K562 (cell line): ENCODE measurements at regions not wholly inside any gene's neighbourhood (a gene's known extent, or its start where the extent isn't known, plus 50 kb on each side); places are given as distances from the start of the nearest gene placed in this dataset.
A peak's percentile ranks its signal among the peaks of the same experiment; 100 is the strongest.

ENCODE experiments used
- FIP1L1 ChIP-seq: fragments of 200-400 bp; formaldehyde crosslinking; IDR thresholded peaks from 2 replicates; pipeline ENCODE4 v1.6.1; 2018; ENCODE audit warnings: mild to moderate bottlenecking, low read depth, low read length; ENCODE audit not compliant: poor library complexity, severe bottlenecking
- FOXA3 ChIP-seq, 2 experiments: fragments of 450-650 bp in 1 of 2; sonication (generic) in 1 of 2; formaldehyde crosslinking; IDR thresholded peaks in 1 of 2; conservative IDR thresholded peaks in 1 of 2; 2 replicates each; pipeline versions ENCODE4 v1.4.0 to v1.8.0; 2020 to 2022; ENCODE audit warnings: mild to moderate bottlenecking in 2 of 2, missing genetic modification reagents in 1 of 2
- IFI16 ChIP-seq: fragments of 250-450 bp; sonication (Bioruptor Pico); IDR thresholded peaks from 2 replicates; pipeline ENCODE4 v2.1.2; 2022; ENCODE audit warnings: mild to moderate bottlenecking, inconsistent platforms
- MCM7 ChIP-seq, 2 experiments: fragments of 450-650 bp; IDR thresholded peaks; 2 replicates each; pipeline ENCODE4 v1.6.1; 2016 to 2018
- OTX1 ChIP-seq: fragments of 450-650 bp; formaldehyde crosslinking; IDR thresholded peaks from 2 replicates; pipeline ENCODE4 v1.4.0; 2022; ENCODE audit warnings: mild to moderate bottlenecking
- PRMT5 ChIP-seq: sonication (generic); formaldehyde crosslinking; IDR thresholded peaks from 2 replicates; pipeline ENCODE4 v1.5.0; 2020; ENCODE audit warnings: missing genetic modification reagents
- RBM22 ChIP-seq: fragments of 200-400 bp; formaldehyde crosslinking; IDR thresholded peaks from 2 replicates; pipeline ENCODE4 v1.6.1; 2018; ENCODE audit warnings: low read length, low read depth; ENCODE audit not compliant: poor library complexity, severe bottlenecking
- RNF2 ChIP-seq: sonication (generic); IDR thresholded peaks from 2 replicates; pipeline ENCODE4 v1.6.1; 2016
- TCF7 ChIP-seq: sonication (generic); IDR thresholded peaks from 2 replicates; pipeline ENCODE4 v1.6.1; 2016; ENCODE audit warnings: antibody characterized with exemption, borderline replicate concordance
- TOE1 ChIP-seq, 2 experiments: fragments of 450-650 bp in 1 of 2; sonication (generic) in 1 of 2; formaldehyde crosslinking in 1 of 2; IDR thresholded peaks; 2 replicates each; pipeline versions ENCODE4 v1.7.1 to v1.8.0; 2016 to 2022; ENCODE audit warnings: borderline replicate concordance in 2 of 2, mild to moderate bottlenecking in 2 of 2, antibody characterized with exemption in 1 of 2, inconsistent platforms in 1 of 2, low read depth in 1 of 2, missing genetic modification reagents in 1 of 2, moderate library complexity in 1 of 2
- XRCC5 ChIP-seq: fragments of 200-400 bp; formaldehyde crosslinking; IDR thresholded peaks from 2 replicates; pipeline ENCODE4 v1.6.1; 2017; ENCODE audit warnings: low read depth, mild to moderate bottlenecking, low read length
- ZNF354B ChIP-seq: fragments of 250-450 bp; sonication (Bioruptor Pico); IDR thresholded peaks from 2 replicates; pipeline ENCODE4 v1.4.0; 2020
- TF ChIP-seq, protein P1 (sequence below): sonication (generic); formaldehyde crosslinking; IDR thresholded peaks from 2 replicates; pipeline ENCODE4 v1.8.0; 2022; ENCODE audit warnings: missing genetic modification reagents, mild to moderate bottlenecking, moderate library complexity, borderline replicate concordance
- TF ChIP-seq, protein P2 (sequence below), 2 experiments: fragments of 150-350 bp in 1 of 2; IDR thresholded peaks; 2 replicates each; pipeline ENCODE4 v1.6.1; 2012 to 2016; ENCODE audit warnings: low read depth in 2 of 2, low read length in 2 of 2, mild to moderate bottlenecking in 1 of 2, moderate library complexity in 1 of 2
- TF ChIP-seq, protein P3 (sequence below): fragments of 250-450 bp; sonication (Bioruptor Pico); IDR thresholded peaks from 2 replicates; pipeline ENCODE4 v1.6.1; 2021; ENCODE audit warnings: mild to moderate bottlenecking
- TF ChIP-seq, protein P4 (sequence below): conservative IDR thresholded peaks from 2 replicates; pipeline ENCODE4 v1.6.1; 2011; ENCODE audit warnings: low read depth, mild to moderate bottlenecking, low read length; ENCODE audit not compliant: control insufficient read depth
- TF ChIP-seq, protein P5 (sequence below): fragments of 450-650 bp; IDR thresholded peaks from 2 replicates; pipeline ENCODE4 v1.6.1; 2016; ENCODE audit warnings: mild to moderate bottlenecking
- TF ChIP-seq, protein P6 (sequence below): fragments of 250-450 bp; sonication (Bioruptor Pico); IDR thresholded peaks from 2 replicates; pipeline ENCODE4 v1.5.0; 2021

DNA sequence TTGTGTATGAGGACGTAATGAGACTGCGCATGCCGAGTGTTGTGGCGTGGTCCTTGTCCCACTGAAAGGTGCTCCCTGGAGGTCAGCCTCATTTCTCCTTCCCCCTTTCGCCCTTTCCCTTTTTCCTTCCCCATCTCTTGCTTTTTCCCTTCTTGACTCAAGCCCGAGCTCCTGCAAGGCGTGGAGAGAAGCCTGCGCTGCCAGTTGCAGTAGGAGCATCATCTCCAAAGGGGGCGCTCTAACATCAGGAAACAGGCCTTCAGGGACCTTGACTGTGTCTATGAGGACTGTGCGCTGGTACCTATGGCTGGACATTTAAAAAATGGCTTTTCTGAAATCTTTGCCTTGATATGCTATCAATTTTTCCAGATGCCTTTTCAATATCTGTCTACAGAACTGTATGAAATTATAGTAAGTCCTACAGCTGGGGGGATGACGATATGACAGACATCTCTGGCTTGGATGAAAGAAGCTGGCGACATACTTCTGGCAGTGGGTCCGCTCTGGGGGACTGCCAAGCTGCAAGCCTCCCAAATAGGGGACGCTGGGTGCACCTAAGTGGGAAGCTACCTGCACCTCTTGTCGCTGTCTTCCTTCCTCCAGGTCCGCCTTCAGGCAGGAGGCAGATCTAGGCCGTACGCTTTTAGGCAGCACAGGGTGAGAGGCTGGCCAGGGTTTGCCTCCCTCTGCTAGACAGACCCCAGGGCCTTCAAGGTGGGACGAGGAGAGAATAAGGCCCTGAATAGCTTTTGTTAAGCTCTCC lies 96.5 kb downstream of the NXPE2 start (continued):
- no peak for TF ChIP-seq IFI16 (CRISPR knock-in tag)
- TF ChIP-seq, protein P1, sequence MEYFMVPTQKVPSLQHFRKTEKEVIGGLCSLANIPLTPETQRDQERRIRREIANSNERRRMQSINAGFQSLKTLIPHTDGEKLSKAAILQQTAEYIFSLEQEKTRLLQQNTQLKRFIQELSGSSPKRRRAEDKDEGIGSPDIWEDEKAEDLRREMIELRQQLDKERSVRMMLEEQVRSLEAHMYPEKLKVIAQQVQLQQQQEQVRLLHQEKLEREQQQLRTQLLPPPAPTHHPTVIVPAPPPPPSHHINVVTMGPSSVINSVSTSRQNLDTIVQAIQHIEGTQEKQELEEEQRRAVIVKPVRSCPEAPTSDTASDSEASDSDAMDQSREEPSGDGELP (CRISPR knock-in tag) = no peak
- no peak for TF ChIP-seq TCF7
- TF ChIP-seq PRMT5 (CRISPR knock-in tag) = no peak
- TF ChIP-seq MCM7 (IDR thresholded peaks at IDR 0.05) = no peak
- TF ChIP-seq, protein P2, sequence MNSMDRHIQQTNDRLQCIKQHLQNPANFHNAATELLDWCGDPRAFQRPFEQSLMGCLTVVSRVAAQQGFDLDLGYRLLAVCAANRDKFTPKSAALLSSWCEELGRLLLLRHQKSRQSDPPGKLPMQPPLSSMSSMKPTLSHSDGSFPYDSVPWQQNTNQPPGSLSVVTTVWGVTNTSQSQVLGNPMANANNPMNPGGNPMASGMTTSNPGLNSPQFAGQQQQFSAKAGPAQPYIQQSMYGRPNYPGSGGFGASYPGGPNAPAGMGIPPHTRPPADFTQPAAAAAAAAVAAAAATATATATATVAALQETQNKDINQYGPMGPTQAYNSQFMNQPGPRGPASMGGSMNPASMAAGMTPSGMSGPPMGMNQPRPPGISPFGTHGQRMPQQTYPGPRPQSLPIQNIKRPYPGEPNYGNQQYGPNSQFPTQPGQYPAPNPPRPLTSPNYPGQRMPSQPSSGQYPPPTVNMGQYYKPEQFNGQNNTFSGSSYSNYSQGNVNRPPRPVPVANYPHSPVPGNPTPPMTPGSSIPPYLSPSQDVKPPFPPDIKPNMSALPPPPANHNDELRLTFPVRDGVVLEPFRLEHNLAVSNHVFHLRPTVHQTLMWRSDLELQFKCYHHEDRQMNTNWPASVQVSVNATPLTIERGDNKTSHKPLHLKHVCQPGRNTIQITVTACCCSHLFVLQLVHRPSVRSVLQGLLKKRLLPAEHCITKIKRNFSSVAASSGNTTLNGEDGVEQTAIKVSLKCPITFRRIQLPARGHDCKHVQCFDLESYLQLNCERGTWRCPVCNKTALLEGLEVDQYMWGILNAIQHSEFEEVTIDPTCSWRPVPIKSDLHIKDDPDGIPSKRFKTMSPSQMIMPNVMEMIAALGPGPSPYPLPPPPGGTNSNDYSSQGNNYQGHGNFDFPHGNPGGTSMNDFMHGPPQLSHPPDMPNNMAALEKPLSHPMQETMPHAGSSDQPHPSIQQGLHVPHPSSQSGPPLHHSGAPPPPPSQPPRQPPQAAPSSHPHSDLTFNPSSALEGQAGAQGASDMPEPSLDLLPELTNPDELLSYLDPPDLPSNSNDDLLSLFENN (IDR thresholded peaks at IDR 0.05; ENCODE audit: low read depth in 2 of 2, low read length in 2 of 2) = no peak
- no peak for TF ChIP-seq RBM22
- TF ChIP-seq, protein P3, sequence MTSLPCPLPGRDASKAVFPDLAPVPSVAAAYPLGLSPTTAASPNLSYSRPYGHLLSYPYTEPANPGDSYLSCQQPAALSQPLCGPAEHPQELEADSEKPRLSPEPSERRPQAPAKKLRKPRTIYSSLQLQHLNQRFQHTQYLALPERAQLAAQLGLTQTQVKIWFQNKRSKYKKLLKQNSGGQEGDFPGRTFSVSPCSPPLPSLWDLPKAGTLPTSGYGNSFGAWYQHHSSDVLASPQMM (CRISPR knock-in tag) = no peak
- 0 out of 2 replicates have a peak, but pooled peaks have one; percentile 24 for TF ChIP-seq XRCC5
- no peak for TF ChIP-seq RNF2
- TF ChIP-seq TOE1 (IDR thresholded peaks at IDR 0.05; ENCODE audit: borderline replicate concordance) = no peak
- no peak for TF ChIP-seq TOE1 (CRISPR knock-in tag; IDR thresholded peaks at IDR 0.05; ENCODE audit: borderline replicate concordance, low read depth)
- TF ChIP-seq ZNF354B (CRISPR knock-in tag) = no peak
- no peak for TF ChIP-seq FIP1L1
- TF ChIP-seq FOXA3 (CRISPR knock-in tag; conservative IDR thresholded peaks at IDR 0.05 in 1 of 2, IDR thresholded peaks at IDR 0.05 in 1 of 2) = no peak
- no peak for TF ChIP-seq OTX1
- TF ChIP-seq, protein P4, sequence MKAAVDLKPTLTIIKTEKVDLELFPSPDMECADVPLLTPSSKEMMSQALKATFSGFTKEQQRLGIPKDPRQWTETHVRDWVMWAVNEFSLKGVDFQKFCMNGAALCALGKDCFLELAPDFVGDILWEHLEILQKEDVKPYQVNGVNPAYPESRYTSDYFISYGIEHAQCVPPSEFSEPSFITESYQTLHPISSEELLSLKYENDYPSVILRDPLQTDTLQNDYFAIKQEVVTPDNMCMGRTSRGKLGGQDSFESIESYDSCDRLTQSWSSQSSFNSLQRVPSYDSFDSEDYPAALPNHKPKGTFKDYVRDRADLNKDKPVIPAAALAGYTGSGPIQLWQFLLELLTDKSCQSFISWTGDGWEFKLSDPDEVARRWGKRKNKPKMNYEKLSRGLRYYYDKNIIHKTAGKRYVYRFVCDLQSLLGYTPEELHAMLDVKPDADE = no peak
- TF ChIP-seq, protein P5, sequence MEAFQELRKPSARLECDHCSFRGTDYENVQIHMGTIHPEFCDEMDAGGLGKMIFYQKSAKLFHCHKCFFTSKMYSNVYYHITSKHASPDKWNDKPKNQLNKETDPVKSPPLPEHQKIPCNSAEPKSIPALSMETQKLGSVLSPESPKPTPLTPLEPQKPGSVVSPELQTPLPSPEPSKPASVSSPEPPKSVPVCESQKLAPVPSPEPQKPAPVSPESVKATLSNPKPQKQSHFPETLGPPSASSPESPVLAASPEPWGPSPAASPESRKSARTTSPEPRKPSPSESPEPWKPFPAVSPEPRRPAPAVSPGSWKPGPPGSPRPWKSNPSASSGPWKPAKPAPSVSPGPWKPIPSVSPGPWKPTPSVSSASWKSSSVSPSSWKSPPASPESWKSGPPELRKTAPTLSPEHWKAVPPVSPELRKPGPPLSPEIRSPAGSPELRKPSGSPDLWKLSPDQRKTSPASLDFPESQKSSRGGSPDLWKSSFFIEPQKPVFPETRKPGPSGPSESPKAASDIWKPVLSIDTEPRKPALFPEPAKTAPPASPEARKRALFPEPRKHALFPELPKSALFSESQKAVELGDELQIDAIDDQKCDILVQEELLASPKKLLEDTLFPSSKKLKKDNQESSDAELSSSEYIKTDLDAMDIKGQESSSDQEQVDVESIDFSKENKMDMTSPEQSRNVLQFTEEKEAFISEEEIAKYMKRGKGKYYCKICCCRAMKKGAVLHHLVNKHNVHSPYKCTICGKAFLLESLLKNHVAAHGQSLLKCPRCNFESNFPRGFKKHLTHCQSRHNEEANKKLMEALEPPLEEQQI = no peak
- TF ChIP-seq, protein P6, sequence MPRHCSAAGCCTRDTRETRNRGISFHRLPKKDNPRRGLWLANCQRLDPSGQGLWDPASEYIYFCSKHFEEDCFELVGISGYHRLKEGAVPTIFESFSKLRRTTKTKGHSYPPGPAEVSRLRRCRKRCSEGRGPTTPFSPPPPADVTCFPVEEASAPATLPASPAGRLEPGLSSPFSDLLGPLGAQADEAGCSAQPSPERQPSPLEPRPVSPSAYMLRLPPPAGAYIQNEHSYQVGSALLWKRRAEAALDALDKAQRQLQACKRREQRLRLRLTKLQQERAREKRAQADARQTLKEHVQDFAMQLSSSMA (CRISPR knock-in tag) = no peak
